ENCODE measurements at regions not wholly inside any gene's neighbourhood (a gene's known extent, or its start where the extent isn't known, plus 50 kb on each side); places are given as distances from the start of the nearest gene placed in this dataset.

GRCh38 chr4:107376293-107376692 is 340.2 kb upstream of the DKK2 start:
- H3K9me3 Mint-ChIP-seq: peaks cover 15% of the 10 kb centered on the region
- Histone ChIP-seq H3K36me3 (ENCODE audit: control insufficient read depth, insufficient read depth, low read length) (no peaks in the 10 kb centered on the region), H3K9ac (ENCODE audit: extremely low read depth, low read length, poor library complexity, severe bottlenecking) (no peak overlapping the region), H3K9me3 (ENCODE audit: control insufficient read depth, low read length) (peaks cover 7% of the 10 kb centered on the region), H3K4me3 (ENCODE audit: low read length) (no peak overlapping the region), H3K27ac (ENCODE audit: low read depth, low read length) (no peak overlapping the region), H3K4me1 (ENCODE audit: control insufficient read depth, insufficient read depth, low read length) (no peaks in the 10 kb centered on the region), H3K27me3 (ENCODE audit: control insufficient read depth, insufficient read depth, low read length, poor library complexity, severe bottlenecking) (no peaks in the 10 kb centered on the region)
- TF ChIP-seq CTCF (conservative IDR thresholded peaks at IDR 0.05): no peak
- no peak overlapping the region for H3K27ac Mint-ChIP-seq
- H3K27me3 Mint-ChIP-seq (ENCODE audit: insufficient read depth): no peaks in the 10 kb centered on the region
- H3K36me3 Mint-ChIP-seq (ENCODE audit: low read depth): no peaks in the 10 kb centered on the region
- 94% methylated on average over 1 of the region's 1 CpG; no CpG with 5 or more reads in 1 of the 2 experiments for WGBS, 2 experiments (ENCODE audit: insufficient coverage in 1 of 2, insufficient read length in 1 of 2)
- H3K4me3 Mint-ChIP-seq: no peak overlapping the region
- DNase-seq: no peak
- no peaks in the 10 kb centered on the region for H3K4me1 Mint-ChIP-seq

- no peak for TF ChIP-seq CTCF (conservative IDR thresholded peaks at IDR 0.05)
- Mint-ChIP-seq H3K4me3 (no peak overlapping the region), H3K27ac (no peak overlapping the region), H3K4me1 (peaks cover 9% of the 10 kb centered on the region), H3K9me3 (peaks cover 1% of the 10 kb centered on the region), H3K36me3 (ENCODE audit: low read depth) (no peaks in the 10 kb centered on the region), H3K27me3 (ENCODE audit: insufficient read depth) (no peaks in the 10 kb centered on the region)
- H3K4me1 ChIP-seq (ENCODE audit: control insufficient read depth, insufficient read depth, low read length): no peaks in the 10 kb centered on the region
- H3K9me3 ChIP-seq (ENCODE audit: control insufficient read depth, low read length): no peaks in the 10 kb centered on the region
- no peak overlapping the region for H3K9ac ChIP-seq (ENCODE audit: extremely low read depth, low read length, poor library complexity, severe bottlenecking)
- H3K36me3 ChIP-seq (ENCODE audit: control insufficient read depth, insufficient read depth, low read length): no peaks in the 10 kb centered on the region
- no peak overlapping the region for H3K27ac ChIP-seq (ENCODE audit: low read depth, low read length)
- no peak overlapping the region for H3K4me3 ChIP-seq (ENCODE audit: low read length)
- DNase-seq: no peak
- H3K27me3 ChIP-seq (ENCODE audit: control insufficient read depth, insufficient read depth, low read length, poor library complexity, severe bottlenecking): no peaks in the 10 kb centered on the region
These were observed 330.8 kb upstream of the DKK2 start for GRCh38 chr4:107366900-107367299.

- no peak for TF ChIP-seq CTCF (conservative IDR thresholded peaks at IDR 0.05)
- Histone ChIP-seq H3K36me3 (ENCODE audit: control insufficient read depth, insufficient read depth, low read length) (no peaks in the 10 kb centered on the region), H3K4me1 (ENCODE audit: control insufficient read depth, insufficient read depth, low read length) (no peaks in the 10 kb centered on the region), H3K27ac (ENCODE audit: low read depth, low read length) (peak overlapping the region; percentile 34), H3K4me3 (ENCODE audit: low read length) (no peak overlapping the region), H3K27me3 (ENCODE audit: control insufficient read depth, insufficient read depth, low read length, poor library complexity, severe bottlenecking) (no peaks in the 10 kb centered on the region), H3K9me3 (ENCODE audit: control insufficient read depth, low read length) (no peaks in the 10 kb centered on the region), H3K9ac (ENCODE audit: extremely low read depth, low read length, poor library complexity, severe bottlenecking) (no peak overlapping the region)
- WGBS, 2 experiments (ENCODE audit: insufficient coverage in 1 of 2, insufficient read length in 1 of 2): 87% methylated on average over 5 of the region's 5 CpGs; no CpG with 5 or more reads in 1 of the 2 experiments
- Mint-ChIP-seq H3K4me1 (peaks cover 12% of the 10 kb centered on the region), H3K36me3 (ENCODE audit: low read depth) (no peaks in the 10 kb centered on the region), H3K4me3 (no peak overlapping the region), H3K27me3 (ENCODE audit: insufficient read depth) (no peaks in the 10 kb centered on the region), H3K27ac (no peak overlapping the region), H3K9me3 (peaks cover 1% of the 10 kb centered on the region)
- no peak for DNase-seq
These were observed 330.1 kb upstream of the DKK2 start for GRCh38 chr4:107366016-107366735.

All from endodermal cell (in vitro differentiated cells).